ENCODE measurements at regions not wholly inside any gene's neighbourhood (a gene's known extent, or its start where the extent isn't known, plus 50 kb on each side); places are given as distances from the start of the nearest gene placed in this dataset.
"Not testable (repeated sequence)": the region's sequence is repeated elsewhere in the genome, so short reads cannot be mapped to it uniquely, and the experiment has no call there.

- not testable (repeated sequence) for H3K23ac ChIP-seq (ENCODE audit: low read length); H3K4me2 ChIP-seq (ENCODE audit: low read length); H3K4me3 ChIP-seq (ENCODE audit: low read depth, low read length); H2BK12ac ChIP-seq (ENCODE audit: low read length); H3K14ac ChIP-seq (ENCODE audit: low read length); H3K27me3 ChIP-seq (ENCODE audit: insufficient read depth, low read length); H3K9ac ChIP-seq (ENCODE audit: low read length); H3K9me3 ChIP-seq (ENCODE audit: insufficient read depth, low read depth, low read length); H3K79me2 ChIP-seq (ENCODE audit: control insufficient read depth, insufficient read depth, low read length, poor library complexity); H3K79me1 ChIP-seq (ENCODE audit: low read length); DNase-seq; H3K4me1 ChIP-seq (ENCODE audit: control insufficient read depth in 1 of 2, insufficient read depth in 2 of 2, low read length in 2 of 2); H2BK5ac ChIP-seq (ENCODE audit: low read depth, low read length, poor library complexity); H3K18ac ChIP-seq (ENCODE audit: low read length); H3K27ac ChIP-seq (ENCODE audit: low read depth, low read length); H4K91ac ChIP-seq (ENCODE audit: low read depth, low read length); H3K36me3 ChIP-seq (ENCODE audit: control insufficient read depth in 1 of 2, insufficient read depth in 2 of 2, low read length in 2 of 2); H3K4ac ChIP-seq (ENCODE audit: low read depth, low read length); H2AFZ ChIP-seq (ENCODE audit: insufficient read depth, low read length, poor library complexity); H2AK5ac ChIP-seq (ENCODE audit: low read length); H4K8ac ChIP-seq (ENCODE audit: low read depth, low read length); H2BK120ac ChIP-seq (ENCODE audit: insufficient read depth, low read length, poor library complexity); H4K12ac ChIP-seq (ENCODE audit: low read depth, low read length)
- no CpG with 5 or more reads among the region's 4 CpGs for WGBS (ENCODE audit: extremely low coverage, insufficient coverage, insufficient read length)
Measured at GRCh38 chr14:106327702-106328353, 801.4 kb downstream of the TMEM121 start.

- H3K9me3 ChIP-seq (ENCODE audit: insufficient read depth, low read depth, low read length); H3K79me2 ChIP-seq (ENCODE audit: control insufficient read depth, insufficient read depth, low read length, poor library complexity); H3K36me3 ChIP-seq (ENCODE audit: control insufficient read depth in 1 of 2, insufficient read depth in 2 of 2, low read length in 2 of 2); H3K4me3 ChIP-seq (ENCODE audit: low read depth, low read length); H3K27ac ChIP-seq (ENCODE audit: low read depth, low read length); DNase-seq; H3K27me3 ChIP-seq (ENCODE audit: insufficient read depth, low read length); H2BK12ac ChIP-seq (ENCODE audit: low read length); H3K4me1 ChIP-seq (ENCODE audit: control insufficient read depth in 1 of 2, insufficient read depth in 2 of 2, low read length in 2 of 2); H3K9ac ChIP-seq (ENCODE audit: low read length); H3K18ac ChIP-seq (ENCODE audit: low read length); H4K91ac ChIP-seq (ENCODE audit: low read depth, low read length); H3K4me2 ChIP-seq (ENCODE audit: low read length); H3K4ac ChIP-seq (ENCODE audit: low read depth, low read length); H2BK120ac ChIP-seq (ENCODE audit: insufficient read depth, low read length, poor library complexity); H4K12ac ChIP-seq (ENCODE audit: low read depth, low read length); H2AK5ac ChIP-seq (ENCODE audit: low read length); H3K79me1 ChIP-seq (ENCODE audit: low read length); H2AFZ ChIP-seq (ENCODE audit: insufficient read depth, low read length, poor library complexity); H3K14ac ChIP-seq (ENCODE audit: low read length); H3K23ac ChIP-seq (ENCODE audit: low read length); H4K8ac ChIP-seq (ENCODE audit: low read depth, low read length); H2BK5ac ChIP-seq (ENCODE audit: low read depth, low read length, poor library complexity): not testable (repeated sequence)
- no CpG with 5 or more reads among the region's 4 CpGs for WGBS (ENCODE audit: extremely low coverage, insufficient coverage, insufficient read length)
Measured at GRCh38 chr14:106329243-106329642, 802.9 kb downstream of the TMEM121 start.

GRCh38 chr14:106329987-106330774 lies 803.8 kb downstream of the TMEM121 start:
- WGBS (ENCODE audit: extremely low coverage, insufficient coverage, insufficient read length) = no CpG with 5 or more reads among the region's 8 CpGs

GRCh38 chr14:106334428-106335109 lies 808.2 kb downstream of the TMEM121 start:
- not testable (repeated sequence) for H3K79me1 ChIP-seq (ENCODE audit: low read length); H3K4me1 ChIP-seq (ENCODE audit: control insufficient read depth in 1 of 2, insufficient read depth in 2 of 2, low read length in 2 of 2); H3K23ac ChIP-seq (ENCODE audit: low read length); H4K12ac ChIP-seq (ENCODE audit: low read depth, low read length); H2BK12ac ChIP-seq (ENCODE audit: low read length); H3K4me3 ChIP-seq (ENCODE audit: low read depth, low read length); DNase-seq; H2AFZ ChIP-seq (ENCODE audit: insufficient read depth, low read length, poor library complexity); H2BK120ac ChIP-seq (ENCODE audit: insufficient read depth, low read length, poor library complexity); H3K4ac ChIP-seq (ENCODE audit: low read depth, low read length); H3K9ac ChIP-seq (ENCODE audit: low read length); H4K8ac ChIP-seq (ENCODE audit: low read depth, low read length); H3K4me2 ChIP-seq (ENCODE audit: low read length); H3K27ac ChIP-seq (ENCODE audit: low read depth, low read length); H3K79me2 ChIP-seq (ENCODE audit: control insufficient read depth, insufficient read depth, low read length, poor library complexity); H3K18ac ChIP-seq (ENCODE audit: low read length); H3K36me3 ChIP-seq (ENCODE audit: control insufficient read depth in 1 of 2, insufficient read depth in 2 of 2, low read length in 2 of 2); H3K27me3 ChIP-seq (ENCODE audit: insufficient read depth, low read length); H4K91ac ChIP-seq (ENCODE audit: low read depth, low read length); H3K9me3 ChIP-seq (ENCODE audit: insufficient read depth, low read depth, low read length); H2AK5ac ChIP-seq (ENCODE audit: low read length); H3K14ac ChIP-seq (ENCODE audit: low read length); H2BK5ac ChIP-seq (ENCODE audit: low read depth, low read length, poor library complexity)
- no CpG with 5 or more reads among the region's 16 CpGs for WGBS (ENCODE audit: extremely low coverage, insufficient coverage, insufficient read length)

More at GRCh38 chr14:106329987-106330774, 803.8 kb downstream of the TMEM121 start:
- H3K4me3 ChIP-seq (ENCODE audit: low read depth, low read length); H3K79me1 ChIP-seq (ENCODE audit: low read length); H3K18ac ChIP-seq (ENCODE audit: low read length); H3K36me3 ChIP-seq (ENCODE audit: control insufficient read depth in 1 of 2, insufficient read depth in 2 of 2, low read length in 2 of 2); H4K12ac ChIP-seq (ENCODE audit: low read depth, low read length); H3K9me3 ChIP-seq (ENCODE audit: insufficient read depth, low read depth, low read length); DNase-seq; H3K9ac ChIP-seq (ENCODE audit: low read length); H2BK12ac ChIP-seq (ENCODE audit: low read length); H4K8ac ChIP-seq (ENCODE audit: low read depth, low read length); H3K4ac ChIP-seq (ENCODE audit: low read depth, low read length); H3K27me3 ChIP-seq (ENCODE audit: insufficient read depth, low read length); H2BK120ac ChIP-seq (ENCODE audit: insufficient read depth, low read length, poor library complexity); H2BK5ac ChIP-seq (ENCODE audit: low read depth, low read length, poor library complexity); H4K91ac ChIP-seq (ENCODE audit: low read depth, low read length); H2AFZ ChIP-seq (ENCODE audit: insufficient read depth, low read length, poor library complexity); H3K79me2 ChIP-seq (ENCODE audit: control insufficient read depth, insufficient read depth, low read length, poor library complexity); H3K27ac ChIP-seq (ENCODE audit: low read depth, low read length); H2AK5ac ChIP-seq (ENCODE audit: low read length); H3K14ac ChIP-seq (ENCODE audit: low read length); H3K4me2 ChIP-seq (ENCODE audit: low read length); H3K23ac ChIP-seq (ENCODE audit: low read length); H3K4me1 ChIP-seq (ENCODE audit: control insufficient read depth in 1 of 2, insufficient read depth in 2 of 2, low read length in 2 of 2): not testable (repeated sequence)
